Stimulated activated CD8-positive, alpha-beta memory T cell treated with anti-CD3 and anti-CD28 coated beads, Interleukin-15, amount 100 ng/mL, for 4 hours (primary cell): ENCODE measurements at regions not wholly inside any gene's neighbourhood (a gene's known extent, or its start where the extent isn't known, plus 50 kb on each side); places are given as distances from the start of the nearest gene placed in this dataset.

Experiments used
- DNase-seq, 2 donors: peaks; one replicate each; pipeline ENCODE4 v3.0.0-alpha.2; 2020; ENCODE audit warnings: low read depth in 2 of 2

GRCh38 chr15:31274496-31275330, 51.9 kb upstream of the KLF13 start:
- DNase-seq = no peak

GRCh38 chr15:31275331-31276262, 51.0 kb upstream of the KLF13 start:
- DNase-seq = no peak

GRCh38 chr15:31276596-31277298, 49.9 kb upstream of the KLF13 start:
- no peak for DNase-seq
